ENCODE measurements at regions not wholly inside any gene's neighbourhood (a gene's known extent, or its start where the extent isn't known, plus 50 kb on each side); places are given as distances from the start of the nearest gene placed in this dataset.

DNA sequence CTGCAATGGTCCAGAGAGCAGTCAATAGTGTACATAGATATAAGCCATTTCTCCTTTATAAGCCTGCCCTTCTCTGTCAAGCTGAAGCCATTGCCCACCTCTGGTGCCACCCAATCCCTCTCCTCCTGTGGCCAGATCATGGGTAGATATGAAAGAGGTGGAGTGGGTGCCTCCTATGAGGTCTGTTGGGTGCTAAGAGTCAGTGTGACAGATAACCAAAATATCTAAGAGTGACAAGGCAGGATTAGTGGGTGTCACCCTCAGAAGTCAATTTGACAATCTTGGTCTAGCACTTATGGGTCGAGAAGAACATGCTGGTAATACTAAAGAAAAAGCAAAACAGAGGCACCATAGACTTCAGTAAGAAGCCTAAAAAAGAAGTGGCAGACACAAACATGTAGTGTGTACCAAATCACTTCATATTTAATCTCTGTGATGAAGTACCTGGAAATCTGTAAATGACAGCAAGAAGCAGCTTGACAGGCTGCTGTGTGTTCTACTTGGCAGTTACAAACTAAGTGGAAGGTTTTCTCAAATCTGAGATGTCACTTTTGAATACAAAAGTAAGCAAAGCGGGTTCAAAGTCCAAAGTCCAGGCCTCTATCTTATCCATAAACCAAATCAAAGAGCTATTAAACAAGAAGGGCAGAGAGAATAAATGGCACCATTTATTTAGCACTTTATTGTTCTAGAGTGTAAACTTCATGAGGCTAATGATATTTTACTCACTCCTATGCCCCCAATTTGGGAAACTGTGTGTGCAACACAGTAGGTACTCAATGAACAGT, 118.9 kb upstream of the EOMES start:
- TF ChIP-seq, protein P1, sequence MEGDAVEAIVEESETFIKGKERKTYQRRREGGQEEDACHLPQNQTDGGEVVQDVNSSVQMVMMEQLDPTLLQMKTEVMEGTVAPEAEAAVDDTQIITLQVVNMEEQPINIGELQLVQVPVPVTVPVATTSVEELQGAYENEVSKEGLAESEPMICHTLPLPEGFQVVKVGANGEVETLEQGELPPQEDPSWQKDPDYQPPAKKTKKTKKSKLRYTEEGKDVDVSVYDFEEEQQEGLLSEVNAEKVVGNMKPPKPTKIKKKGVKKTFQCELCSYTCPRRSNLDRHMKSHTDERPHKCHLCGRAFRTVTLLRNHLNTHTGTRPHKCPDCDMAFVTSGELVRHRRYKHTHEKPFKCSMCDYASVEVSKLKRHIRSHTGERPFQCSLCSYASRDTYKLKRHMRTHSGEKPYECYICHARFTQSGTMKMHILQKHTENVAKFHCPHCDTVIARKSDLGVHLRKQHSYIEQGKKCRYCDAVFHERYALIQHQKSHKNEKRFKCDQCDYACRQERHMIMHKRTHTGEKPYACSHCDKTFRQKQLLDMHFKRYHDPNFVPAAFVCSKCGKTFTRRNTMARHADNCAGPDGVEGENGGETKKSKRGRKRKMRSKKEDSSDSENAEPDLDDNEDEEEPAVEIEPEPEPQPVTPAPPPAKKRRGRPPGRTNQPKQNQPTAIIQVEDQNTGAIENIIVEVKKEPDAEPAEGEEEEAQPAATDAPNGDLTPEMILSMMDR (optimal IDR thresholded peaks at IDR 0.05 in 1 of 3, IDR thresholded peaks at IDR 0.05 in 1 of 3, conservative IDR thresholded peaks at IDR 0.05 in 1 of 3; ENCODE audit: extremely low read depth in 1 of 3, insufficient read depth in 2 of 3, low read length in 3 of 3), result no peak
- no peak for TF ChIP-seq EZH2 (IDR thresholded peaks at IDR 0.05; ENCODE audit: low read length)

Data from keratinocyte (primary cell).